Urinary bladder (tissue), 3 donors: ENCODE measurements at regions not wholly inside any gene's neighbourhood (a gene's known extent, or its start where the extent isn't known, plus 50 kb on each side); places are given as distances from the start of the nearest gene placed in this dataset.
A peak's percentile ranks its signal among the peaks of the same experiment; 100 is the strongest.

Source experiments
- DNase-seq: peaks from one replicate; pipeline ENCODE4 v3.0.0-alpha.2; 2015; ENCODE audit errors: extremely low spot score
- H3K27ac ChIP-seq: one replicate; pipeline ENCODE4 v1.5.1; 2013; ENCODE audit warnings: low read depth, mild to moderate bottlenecking, moderate library complexity
- H3K36me3 ChIP-seq: one replicate; pipeline ENCODE4 v1.6.1; 2013; ENCODE audit warnings: mild to moderate bottlenecking, moderate library complexity; ENCODE audit not compliant: insufficient read depth
- H3K4me1 ChIP-seq: one replicate; pipeline ENCODE4 v1.6.1; 2013; ENCODE audit warnings: mild to moderate bottlenecking, moderate library complexity; ENCODE audit not compliant: insufficient read depth
- H3K4me3 ChIP-seq: one replicate; pipeline ENCODE4 v1.5.1; 2013; ENCODE audit warnings: low read depth, low read length
- WGBS: extraction: QIAGEN DNeasy Blood & Tissue Kit; methylation state at CpG from one replicate; pipeline ENCODE4 v1.1.7; 2013; 5-methylcytosine and 5-hydroxymethylcytosine counted together
- donor health status: healthy with polysubstance abuse.
- donor health status: healthy.

DNA sequence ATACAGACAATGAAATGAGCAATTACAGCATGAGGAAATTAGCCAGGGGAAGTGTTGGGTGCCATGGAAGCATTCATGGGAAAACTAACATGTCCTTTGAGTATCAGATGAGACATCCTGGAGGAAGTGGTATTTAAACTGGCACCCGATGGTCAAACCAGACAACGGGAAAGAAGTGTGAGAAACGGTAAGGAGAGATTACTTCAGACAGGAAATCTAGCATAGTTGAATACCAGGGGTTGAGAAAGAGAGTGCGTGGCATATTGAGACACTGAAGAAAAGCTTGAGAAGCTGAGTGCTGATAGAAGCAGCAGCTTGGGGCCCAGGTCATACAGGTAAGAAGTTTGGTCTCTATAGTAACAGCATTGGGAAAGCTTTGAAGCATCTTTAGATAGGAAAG, 175.3 kb downstream of the C11orf87 start:
- H3K4me3 ChIP-seq, result no peak overlapping the region
- 83% methylated on average over 4 of the region's 4 CpGs for WGBS
- no peaks in the 10 kb centered on the region for H3K4me1 ChIP-seq
- no peaks in the 10 kb centered on the region for H3K36me3 ChIP-seq
- DNase-seq, result no peak
- no peak overlapping the region for H3K27ac ChIP-seq

DNA sequence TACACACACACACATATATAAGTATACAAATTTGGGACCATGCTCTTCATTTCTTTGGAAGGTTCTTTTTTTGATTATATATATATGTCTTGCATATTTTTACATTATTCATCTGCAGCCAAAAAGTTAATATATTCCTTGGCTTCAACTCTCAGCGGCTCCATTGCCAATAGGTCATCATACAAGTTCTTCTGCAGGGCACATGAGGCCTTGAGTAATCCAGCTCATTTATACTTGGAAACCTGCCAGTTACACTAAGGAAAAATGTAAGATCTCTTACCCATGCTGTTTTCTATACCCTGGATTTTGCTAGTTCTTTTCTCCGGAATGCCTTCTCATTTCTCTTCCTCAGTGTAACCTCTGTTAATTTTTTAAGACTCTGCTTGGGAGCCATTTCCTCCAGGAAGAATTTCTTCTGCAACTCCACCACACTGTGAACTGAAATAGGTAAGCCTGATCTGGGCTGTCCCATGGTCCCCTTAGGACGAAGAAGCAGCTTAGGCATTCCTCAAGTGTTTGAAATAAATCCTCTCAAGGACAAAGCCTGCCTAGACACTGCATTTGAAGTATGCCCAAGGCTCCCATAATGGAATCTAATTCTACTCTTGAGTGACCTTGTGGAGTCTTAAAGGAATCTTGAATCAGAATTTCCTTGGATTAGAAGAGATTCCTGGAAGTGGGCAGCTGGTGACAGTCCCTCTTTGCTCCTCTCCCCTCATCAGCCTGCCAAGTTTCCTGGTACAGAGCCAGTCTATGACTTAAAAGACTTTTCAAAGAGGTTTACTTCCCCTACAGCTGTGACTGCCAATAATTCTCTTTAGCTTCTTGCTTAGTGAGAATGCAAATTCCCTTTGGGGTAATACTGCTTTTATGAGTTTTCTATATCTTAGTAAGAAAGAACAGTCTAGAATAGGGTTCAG, 182.8 kb downstream of the C11orf87 start:
- Histone ChIP-seq H3K27ac (no peak overlapping the region), H3K36me3 (no peaks in the 10 kb centered on the region), H3K4me1 (no peaks in the 10 kb centered on the region), H3K4me3 (no peak overlapping the region)
- DNase-seq, result no peak
- WGBS, result 66% methylated on average over 3 of the region's 3 CpGs

DNA sequence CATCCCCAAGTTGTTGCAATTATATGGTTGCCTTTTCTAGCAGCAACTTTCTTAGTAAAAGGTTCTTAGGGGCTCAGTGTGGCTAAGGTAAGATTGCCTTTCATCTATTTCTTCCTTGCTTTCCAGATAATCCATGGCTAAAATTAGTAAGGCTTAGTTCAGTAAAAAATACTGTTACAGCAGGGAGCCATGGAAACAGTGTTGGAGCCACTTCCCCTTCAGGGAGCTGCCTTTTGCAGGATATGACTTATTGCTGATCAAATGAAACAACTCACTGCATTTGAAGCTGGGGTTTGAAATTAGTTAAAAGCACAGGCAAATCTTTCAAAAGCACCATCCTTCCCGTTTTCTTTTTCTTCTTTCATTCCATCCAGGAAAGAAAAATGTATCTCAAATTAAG, 184.3 kb downstream of the C11orf87 start:
- Histone ChIP-seq H3K4me1 (no peaks in the 10 kb centered on the region), H3K36me3 (no peaks in the 10 kb centered on the region), H3K4me3 (no peak overlapping the region), H3K27ac (no peak overlapping the region)
- no peak for DNase-seq
- 52% methylated on average over 1 of the region's 1 CpG for WGBS

DNA sequence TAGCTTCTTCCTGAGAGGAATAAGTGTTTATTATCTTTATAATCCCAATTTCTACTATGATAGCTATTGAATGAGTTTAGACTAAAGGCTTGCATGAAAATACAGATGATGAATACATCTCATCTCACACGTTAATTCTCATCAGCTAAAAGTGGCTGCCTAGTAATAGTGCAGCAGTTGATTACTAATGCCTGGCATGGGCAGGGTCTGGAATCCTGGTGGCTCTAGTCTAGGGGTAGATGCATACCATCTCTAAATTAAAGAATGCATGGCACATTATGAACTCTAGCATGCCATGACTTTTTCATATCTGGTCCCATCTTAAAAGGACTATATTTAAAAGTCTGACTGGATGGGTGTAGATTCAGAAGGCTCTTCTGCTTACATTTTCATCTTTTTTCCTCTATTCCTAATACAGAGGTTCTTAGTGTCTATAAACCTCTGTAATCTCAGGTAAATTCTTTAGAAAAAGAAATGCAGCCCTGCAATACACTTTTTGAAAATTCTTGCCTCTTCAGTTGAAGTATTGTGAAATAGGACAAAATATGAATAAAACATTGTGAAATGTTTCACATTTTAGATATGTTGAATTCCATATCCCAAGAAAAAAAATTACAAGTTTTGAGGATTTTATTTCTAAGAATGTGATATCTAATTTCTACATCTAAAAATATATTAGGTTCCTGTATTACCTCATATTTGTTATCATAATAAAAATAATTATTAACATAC, 187.6 kb downstream of the C11orf87 start:
- no peaks in the 10 kb centered on the region for H3K4me1 ChIP-seq
- no peak overlapping the region for H3K4me3 ChIP-seq
- H3K36me3 ChIP-seq, result no peaks in the 10 kb centered on the region
- no peak for DNase-seq
- WGBS, result 74% methylated on average over 1 of the region's 1 CpG
- H3K27ac ChIP-seq, result no peak overlapping the region

DNA sequence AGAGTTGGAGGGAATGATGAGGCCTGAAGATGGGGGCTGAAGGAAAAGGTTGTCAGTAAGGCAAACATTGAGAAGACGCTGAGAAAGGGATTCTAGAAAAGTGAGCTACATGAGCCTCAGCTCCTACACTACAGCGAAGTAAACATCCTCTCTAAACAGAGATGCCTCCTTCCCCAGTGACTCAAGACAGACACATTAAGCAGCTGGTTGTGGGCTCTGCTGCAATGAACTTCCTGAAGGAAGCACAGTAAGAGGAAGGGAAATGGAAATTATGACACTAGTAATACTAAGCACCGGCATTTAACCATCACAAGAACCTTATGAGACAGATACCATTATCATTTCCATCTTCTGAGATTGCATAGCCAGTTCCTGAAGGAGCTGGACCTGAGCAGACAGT, 190.5 kb downstream of the C11orf87 start:
- WGBS, result 72% methylated on average over 3 of the region's 3 CpGs

DNA sequence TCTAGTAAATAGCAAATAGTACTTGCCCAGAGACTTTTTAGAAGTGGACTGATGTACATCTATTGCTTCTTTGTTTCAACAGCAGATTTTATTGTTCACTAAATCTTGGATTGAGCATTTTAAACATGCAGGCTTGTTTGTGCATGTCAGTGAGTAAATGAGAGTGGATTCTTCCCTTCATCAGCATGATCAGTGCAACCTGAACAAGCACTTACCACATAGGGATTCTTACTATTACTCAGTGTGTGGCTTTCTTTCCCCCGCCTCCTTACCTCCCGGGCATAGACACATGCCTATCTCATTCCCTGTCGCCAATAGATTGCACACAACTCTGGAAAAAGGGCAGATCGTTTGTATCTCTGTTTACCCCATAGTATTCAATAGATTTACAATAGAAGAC, 197.5 kb downstream of the C11orf87 start:
- no peak overlapping the region for H3K4me3 ChIP-seq
- H3K4me1 ChIP-seq, result no peaks in the 10 kb centered on the region
- no peaks in the 10 kb centered on the region for H3K36me3 ChIP-seq
- WGBS, result 82% methylated on average over 4 of the region's 4 CpGs
- H3K27ac ChIP-seq, result no peak overlapping the region
- no peak for DNase-seq

More for the DNA sequence above, 190.5 kb downstream of the C11orf87 start:
- DNase-seq, result no peak
- Histone ChIP-seq H3K27ac (no peak overlapping the region), H3K4me1 (no peaks in the 10 kb centered on the region), H3K36me3 (no peaks in the 10 kb centered on the region), H3K4me3 (no peak overlapping the region)

DNA sequence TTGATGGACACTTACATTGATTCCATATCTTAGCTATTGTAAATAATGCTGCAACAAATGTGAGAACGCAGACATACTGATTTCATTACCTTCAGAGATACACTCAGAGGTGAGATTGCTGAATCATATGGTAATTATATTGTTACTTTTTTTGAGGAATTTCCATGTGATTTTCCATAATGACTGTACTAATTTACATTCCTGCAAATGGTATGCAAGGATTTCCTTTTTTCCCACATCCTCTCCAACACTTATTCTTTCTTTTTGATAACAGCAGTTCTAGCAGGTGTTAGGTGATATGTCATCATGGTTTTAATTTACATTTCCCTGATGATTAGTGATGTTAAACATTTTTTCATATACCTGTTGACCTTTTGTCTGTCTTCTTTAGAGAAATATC, 207.7 kb downstream of the C11orf87 start:
- 78% methylated on average over 1 of the region's 1 CpG for WGBS
- H3K4me3 ChIP-seq, result no peak overlapping the region
- no peak for DNase-seq

DNA sequence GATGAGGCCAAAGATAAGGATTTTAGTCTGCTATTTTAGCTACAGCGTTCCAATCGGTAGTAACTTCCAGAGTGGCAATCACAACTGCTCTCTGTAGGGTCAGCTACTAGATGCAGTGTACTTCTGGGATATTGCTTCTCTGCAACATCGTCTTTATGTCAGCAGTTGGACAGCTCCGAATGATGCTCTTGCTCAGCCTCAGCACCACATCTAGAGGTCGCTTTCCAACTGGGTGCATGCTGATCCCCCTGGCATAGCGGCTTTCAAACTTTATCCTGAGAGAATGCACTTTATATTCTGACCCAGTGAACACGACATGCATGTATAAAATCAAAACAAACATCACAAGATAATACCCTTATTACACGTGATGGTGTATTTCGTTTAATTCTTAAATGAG, 219.6 kb downstream of the C11orf87 start:
- Histone ChIP-seq H3K27ac (no peak overlapping the region), H3K4me1 (no peaks in the 10 kb centered on the region), H3K4me3 (no peak overlapping the region), H3K36me3 (no peaks in the 10 kb centered on the region)
- DNase-seq, result peak; percentile 5
- WGBS, result 14% methylated on average over 9 of the region's 9 CpGs

More for the DNA sequence above, 207.7 kb downstream of the C11orf87 start:
- H3K27ac ChIP-seq, result no peak overlapping the region
- H3K36me3 ChIP-seq, result no peaks in the 10 kb centered on the region
- no peaks in the 10 kb centered on the region for H3K4me1 ChIP-seq

DNA sequence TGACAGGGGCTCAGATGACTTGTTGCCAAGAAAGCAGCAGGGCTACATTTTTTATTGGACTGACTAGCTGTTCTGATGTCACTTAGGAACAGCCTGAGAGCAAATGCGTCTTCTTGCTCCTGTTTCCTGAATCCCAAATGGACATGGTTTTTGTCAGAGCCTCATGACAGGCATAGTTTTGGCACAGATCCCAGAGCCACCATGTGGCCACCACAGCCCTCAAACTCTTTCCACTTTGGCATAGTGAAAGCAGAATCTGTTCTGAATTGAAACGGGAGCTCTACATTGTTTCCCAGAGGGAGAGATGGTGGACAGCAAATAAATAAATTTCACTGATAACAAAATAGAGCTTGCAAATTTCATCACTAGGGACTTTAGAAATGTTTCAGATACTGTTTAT, 222.2 kb downstream of the C11orf87 start:
- no peak overlapping the region for H3K27ac ChIP-seq
- H3K4me3 ChIP-seq, result no peak overlapping the region
- no peaks in the 10 kb centered on the region for H3K4me1 ChIP-seq
- no peaks in the 10 kb centered on the region for H3K36me3 ChIP-seq
- 18% methylated on average over 2 of the region's 2 CpGs for whole genome bisulfite sequencing
- DNase-seq, result peak; percentile 8

DNA sequence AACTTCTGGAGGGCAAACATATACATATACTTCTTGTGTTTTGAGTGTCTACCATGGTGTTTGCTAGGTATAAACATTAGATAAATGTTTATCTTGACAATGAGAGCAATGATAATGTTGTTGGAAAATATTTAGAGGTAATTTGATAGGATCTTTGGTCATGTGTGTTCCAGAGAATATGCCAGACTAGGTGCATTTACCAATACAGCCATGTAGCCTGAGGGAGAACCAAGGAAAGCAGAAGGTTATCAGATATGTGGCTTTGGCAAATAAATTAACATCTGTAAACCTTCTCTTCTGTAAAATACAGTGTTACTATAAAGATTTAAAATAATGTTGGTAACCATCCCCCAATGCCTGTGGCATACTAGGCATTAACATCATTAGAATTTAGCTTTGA, 226.8 kb downstream of the C11orf87 start:
- no peaks in the 10 kb centered on the region for H3K4me1 ChIP-seq
- H3K36me3 ChIP-seq, result no peaks in the 10 kb centered on the region
- no peak for DNase-seq
- H3K27ac ChIP-seq, result no peak overlapping the region
- no peak overlapping the region for H3K4me3 ChIP-seq

DNA sequence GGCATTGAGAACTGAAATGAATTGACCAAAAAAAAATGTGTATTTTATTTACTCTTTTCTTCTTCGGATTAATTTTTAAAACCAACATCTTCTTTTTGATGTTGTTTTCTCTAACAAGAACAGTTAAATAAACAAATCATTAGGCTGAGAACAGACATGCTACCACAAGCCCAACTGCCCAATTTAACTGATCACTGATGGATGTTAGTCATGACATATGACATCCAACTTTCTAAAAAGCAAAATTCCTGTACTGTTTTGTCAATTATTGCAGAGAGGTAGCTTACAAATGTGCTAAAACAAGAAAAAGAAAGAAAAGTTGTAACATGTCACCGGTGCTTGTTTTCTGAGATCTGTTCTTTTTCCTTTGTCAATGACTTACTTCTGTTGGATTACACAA, 232.1 kb downstream of the C11orf87 start:
- WGBS, result 77% methylated on average over 2 of the region's 2 CpGs
- Histone ChIP-seq H3K27ac (no peak overlapping the region), H3K4me3 (no peak overlapping the region), H3K36me3 (peaks cover 2% of the 10 kb centered on the region), H3K4me1 (no peaks in the 10 kb centered on the region)
- DNase-seq, result no peak

DNA sequence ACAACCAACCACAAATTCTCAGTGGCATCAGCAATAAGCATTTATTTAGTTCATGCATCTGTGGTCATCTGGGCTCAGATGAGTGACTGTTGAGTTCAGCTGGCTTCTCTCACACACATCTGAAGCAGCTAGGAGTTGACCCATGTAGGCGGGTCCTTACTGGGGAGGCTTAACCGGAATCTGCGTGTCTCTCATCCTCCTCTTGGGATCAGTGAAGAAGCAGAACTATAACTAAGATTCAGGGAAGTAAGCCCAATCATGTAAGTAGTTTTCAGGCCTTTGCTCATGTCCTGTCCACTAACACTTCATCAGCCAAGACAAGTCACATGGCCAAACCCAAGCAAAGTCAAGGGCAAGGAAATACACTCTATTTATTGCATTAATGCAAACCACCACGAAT, 236.2 kb downstream of the C11orf87 start:
- no peak for DNase-seq
- H3K4me1 ChIP-seq, result no peaks in the 10 kb centered on the region
- H3K27ac ChIP-seq, result no peak overlapping the region
- H3K4me3 ChIP-seq, result no peak overlapping the region
- WGBS, result 72% methylated on average over 4 of the region's 4 CpGs
- H3K36me3 ChIP-seq, result peaks cover 2% of the 10 kb centered on the region

DNA sequence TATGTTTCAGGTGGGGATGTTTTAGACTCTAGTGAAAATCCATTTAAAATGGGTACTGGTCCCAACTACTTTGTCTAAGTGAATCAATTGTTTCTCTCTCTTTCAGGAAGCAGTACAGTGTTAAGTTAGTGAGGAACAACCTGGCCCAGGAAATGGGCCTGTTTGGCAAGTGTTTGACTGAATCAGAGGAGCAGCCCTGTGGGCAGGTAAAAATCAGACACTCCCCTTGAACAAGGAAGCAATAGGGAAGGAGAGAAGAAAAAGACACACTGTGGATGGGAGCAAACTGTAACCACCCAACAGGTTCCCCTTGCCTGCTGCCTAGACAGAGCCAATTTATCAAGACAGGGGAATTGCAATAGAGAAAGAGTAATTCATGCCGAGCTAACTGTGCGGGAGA, 245.7 kb downstream of the C11orf87 start:
- no peaks in the 10 kb centered on the region for H3K4me1 ChIP-seq
- H3K36me3 ChIP-seq, result no peaks in the 10 kb centered on the region
- H3K4me3 ChIP-seq, result no peak overlapping the region
- no peak overlapping the region for H3K27ac ChIP-seq
- WGBS, result 96% methylated on average over 2 of the region's 2 CpGs
- DNase-seq, result no peak

DNA sequence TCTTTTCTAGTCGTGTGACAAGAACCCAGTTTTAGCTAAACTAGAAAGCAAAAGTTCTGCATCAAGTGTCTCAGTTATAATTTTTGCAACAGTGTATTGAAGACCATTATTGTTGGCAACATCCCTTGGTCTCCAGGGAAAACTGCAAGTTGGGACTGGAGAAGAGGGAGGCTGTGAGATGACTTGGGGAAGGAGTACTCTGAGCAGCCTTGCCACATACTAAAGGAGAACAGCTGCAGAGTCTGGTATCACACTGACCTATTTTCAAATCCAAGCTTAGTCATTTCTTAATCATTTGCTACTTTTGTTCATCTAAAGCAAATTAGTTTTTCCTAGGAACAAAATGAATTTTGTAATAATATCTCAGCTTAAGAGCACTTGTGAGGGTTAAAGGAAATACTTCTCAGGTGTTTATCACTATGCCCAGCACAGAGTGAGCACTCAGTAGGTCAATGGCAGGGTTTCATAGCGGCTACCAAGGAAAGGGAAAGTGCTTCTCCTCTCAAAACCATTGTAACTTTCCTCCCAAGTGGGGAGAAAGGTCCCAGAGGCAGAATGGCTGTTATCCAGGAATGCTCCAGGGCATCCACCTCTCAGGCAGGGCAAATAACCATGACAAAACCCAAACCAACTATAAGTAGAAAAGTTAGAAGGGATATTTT, 247.1 kb downstream of the C11orf87 start:
- Histone ChIP-seq H3K36me3 (no peaks in the 10 kb centered on the region), H3K4me1 (no peaks in the 10 kb centered on the region), H3K27ac (no peak overlapping the region), H3K4me3 (no peak overlapping the region)
- WGBS, result 58% methylated on average over 2 of the region's 2 CpGs
- DNase-seq, result no peak
